ENCODE measurements at regions not wholly inside any gene's neighbourhood (a gene's known extent, or its start where the extent isn't known, plus 50 kb on each side); places are given as distances from the start of the nearest gene placed in this dataset.
"Not testable (repeated sequence)": the region's sequence is repeated elsewhere in the genome, so short reads cannot be mapped to it uniquely, and the experiment has no call there.

DNA sequence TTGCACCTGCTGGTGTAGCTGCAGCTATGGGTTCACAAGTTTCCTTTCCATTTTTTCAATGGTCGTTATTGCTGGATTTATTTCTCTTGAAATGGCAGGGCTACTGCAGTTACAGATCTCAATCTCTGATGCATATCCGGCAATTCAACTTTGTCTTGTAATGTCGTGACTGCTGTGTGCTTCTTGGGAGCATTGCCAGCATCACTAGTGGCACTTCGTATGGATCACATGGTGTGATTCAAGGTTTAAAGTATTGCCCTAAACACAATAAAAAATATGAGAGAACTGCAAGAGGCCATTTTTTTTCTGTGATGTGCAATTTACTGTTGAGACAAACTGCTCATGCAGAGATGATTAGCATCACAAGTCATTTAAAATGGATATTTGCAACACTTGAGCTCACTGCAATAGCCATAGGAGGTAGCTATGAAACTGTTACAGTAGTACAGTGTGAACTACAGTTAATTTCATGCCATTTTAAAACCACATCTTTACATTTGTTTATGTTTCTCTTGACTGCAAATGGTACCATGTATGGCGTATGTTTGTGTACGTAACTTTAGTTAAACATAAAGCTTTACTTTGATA lies 217.4 kb upstream of the PDE3A start:
- Histone ChIP-seq H3K36me3 (ENCODE audit: control insufficient read depth, insufficient read depth, low read length) (no peaks in the 10 kb centered on the region), H3K27me3 (ENCODE audit: control insufficient read depth, insufficient read depth, low read length) (no peaks in the 10 kb centered on the region), H3K4me3 (ENCODE audit: low read depth, low read length) (no peak overlapping the region)
- TF ChIP-seq, protein P1, sequence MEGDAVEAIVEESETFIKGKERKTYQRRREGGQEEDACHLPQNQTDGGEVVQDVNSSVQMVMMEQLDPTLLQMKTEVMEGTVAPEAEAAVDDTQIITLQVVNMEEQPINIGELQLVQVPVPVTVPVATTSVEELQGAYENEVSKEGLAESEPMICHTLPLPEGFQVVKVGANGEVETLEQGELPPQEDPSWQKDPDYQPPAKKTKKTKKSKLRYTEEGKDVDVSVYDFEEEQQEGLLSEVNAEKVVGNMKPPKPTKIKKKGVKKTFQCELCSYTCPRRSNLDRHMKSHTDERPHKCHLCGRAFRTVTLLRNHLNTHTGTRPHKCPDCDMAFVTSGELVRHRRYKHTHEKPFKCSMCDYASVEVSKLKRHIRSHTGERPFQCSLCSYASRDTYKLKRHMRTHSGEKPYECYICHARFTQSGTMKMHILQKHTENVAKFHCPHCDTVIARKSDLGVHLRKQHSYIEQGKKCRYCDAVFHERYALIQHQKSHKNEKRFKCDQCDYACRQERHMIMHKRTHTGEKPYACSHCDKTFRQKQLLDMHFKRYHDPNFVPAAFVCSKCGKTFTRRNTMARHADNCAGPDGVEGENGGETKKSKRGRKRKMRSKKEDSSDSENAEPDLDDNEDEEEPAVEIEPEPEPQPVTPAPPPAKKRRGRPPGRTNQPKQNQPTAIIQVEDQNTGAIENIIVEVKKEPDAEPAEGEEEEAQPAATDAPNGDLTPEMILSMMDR (IDR thresholded peaks at IDR 0.05; ENCODE audit: insufficient read depth, low read length, poor library complexity, severe bottlenecking) = no peak
- DNase-seq (ENCODE audit: low read depth) = no peak

- TF ChIP-seq, protein P1 (IDR thresholded peaks at IDR 0.05; ENCODE audit: insufficient read depth, low read length, poor library complexity, severe bottlenecking) = no peak
- Histone ChIP-seq H3K4me3 (ENCODE audit: low read depth, low read length) (no peak overlapping the region), H3K27me3 (ENCODE audit: control insufficient read depth, insufficient read depth, low read length) (no peaks in the 10 kb centered on the region), H3K36me3 (ENCODE audit: control insufficient read depth, insufficient read depth, low read length) (no peaks in the 10 kb centered on the region)
- no peak for DNase-seq (ENCODE audit: low read depth)
Observed at GRCh38 chr12:20154052-20154451, 214.3 kb upstream of the PDE3A start.

GRCh38 chr12:20155374-20155773 lies 213.0 kb upstream of the PDE3A start:
- Histone ChIP-seq H3K4me3 (ENCODE audit: low read depth, low read length) (no peak overlapping the region), H3K36me3 (ENCODE audit: control insufficient read depth, insufficient read depth, low read length) (no peaks in the 10 kb centered on the region), H3K27me3 (ENCODE audit: control insufficient read depth, insufficient read depth, low read length) (no peaks in the 10 kb centered on the region)
- TF ChIP-seq, protein P1 (IDR thresholded peaks at IDR 0.05; ENCODE audit: insufficient read depth, low read length, poor library complexity, severe bottlenecking) = no peak
- DNase-seq (ENCODE audit: low read depth) = no peak

GRCh38 chr12:20160899-20161298 lies 207.4 kb upstream of the PDE3A start:
- not testable (repeated sequence) for H3K36me3 ChIP-seq (ENCODE audit: control insufficient read depth, insufficient read depth, low read length); H3K27me3 ChIP-seq (ENCODE audit: control insufficient read depth, insufficient read depth, low read length); H3K4me3 ChIP-seq (ENCODE audit: low read depth, low read length); DNase-seq (ENCODE audit: low read depth)

DNA sequence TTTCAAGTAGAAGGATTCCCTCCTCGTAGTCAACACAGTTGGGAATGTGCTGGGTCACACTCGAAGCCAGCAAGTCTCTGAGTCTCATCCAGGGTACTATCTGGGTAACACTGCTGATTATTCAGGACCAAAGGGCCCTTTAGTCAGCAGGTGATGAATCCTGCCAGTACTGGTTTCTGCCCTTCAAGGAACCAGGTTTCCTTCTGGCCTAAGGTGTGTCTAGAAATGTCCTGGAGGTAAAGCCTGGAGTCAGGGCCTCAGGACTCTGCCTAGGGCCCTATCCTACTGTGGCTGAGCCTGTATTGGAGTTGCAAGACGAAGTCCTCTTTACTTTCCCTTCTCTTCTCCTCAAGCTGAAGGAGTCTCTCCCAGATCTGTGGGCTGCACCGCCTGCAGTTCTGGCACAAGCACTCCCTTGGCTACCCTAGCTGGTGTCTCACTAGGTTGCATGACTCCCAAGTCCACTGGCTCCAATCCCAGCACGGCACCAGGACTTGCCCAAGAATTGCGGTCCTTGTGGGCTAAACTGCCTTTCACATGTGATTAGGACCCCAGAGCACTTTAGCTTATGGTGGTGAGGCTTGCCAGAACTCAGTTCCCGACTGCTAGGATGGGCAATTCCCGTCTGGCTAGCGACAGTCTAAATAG lies 193.7 kb upstream of the PDE3A start:
- no peaks in the 10 kb centered on the region for H3K27me3 ChIP-seq (ENCODE audit: control insufficient read depth, insufficient read depth, low read length)
- TF ChIP-seq, protein P1 (IDR thresholded peaks at IDR 0.05; ENCODE audit: insufficient read depth, low read length, poor library complexity, severe bottlenecking) = no peak
- no peak for DNase-seq (ENCODE audit: low read depth)
- no peak overlapping the region for H3K4me3 ChIP-seq (ENCODE audit: low read depth, low read length)
- H3K36me3 ChIP-seq (ENCODE audit: control insufficient read depth, insufficient read depth, low read length) = no peaks in the 10 kb centered on the region

- no peak for DNase-seq (ENCODE audit: low read depth)
- Histone ChIP-seq H3K4me3 (ENCODE audit: low read depth, low read length) (no peak overlapping the region), H3K36me3 (ENCODE audit: control insufficient read depth, insufficient read depth, low read length) (no peaks in the 10 kb centered on the region), H3K27me3 (ENCODE audit: control insufficient read depth, insufficient read depth, low read length) (no peaks in the 10 kb centered on the region)
- TF ChIP-seq, protein P1 (IDR thresholded peaks at IDR 0.05; ENCODE audit: insufficient read depth, low read length, poor library complexity, severe bottlenecking) = no peak
Observed at GRCh38 chr12:20175704-20176388, 192.5 kb upstream of the PDE3A start.

Data from kidney epithelial cell (primary cell).